SJCRH30 (cell line): ENCODE measurements at regions not wholly inside any gene's neighbourhood (a gene's known extent, or its start where the extent isn't known, plus 50 kb on each side); places are given as distances from the start of the nearest gene placed in this dataset.
A peak's percentile ranks its signal among the peaks of the same experiment; 100 is the strongest.

Experiments
- DNase-seq, 2 experiments: peaks; one replicate each; pipeline ENCODE4 v3.0.0-alpha.2; 2015 to 2020
- H3K27ac ChIP-seq: fragments of 250-450 bp; sonication (Bioruptor Pico); 2 replicates; pipeline ENCODE4 v1.5.1; 2020; ENCODE audit warnings: mild to moderate bottlenecking, moderate library complexity
- H3K27me3 ChIP-seq: fragments of 250-450 bp; sonication (Bioruptor Pico); 2 replicates; pipeline ENCODE4 v1.5.1; 2020; ENCODE audit warnings: mild to moderate bottlenecking, moderate library complexity
- H3K36me3 ChIP-seq: fragments of 250-450 bp; sonication (Bioruptor Pico); 2 replicates; pipeline ENCODE4 v1.5.1; 2020; ENCODE audit warnings: mild to moderate bottlenecking, moderate library complexity
- H3K4me1 ChIP-seq: fragments of 250-450 bp; sonication (Bioruptor Pico); 2 replicates; pipeline ENCODE4 v1.5.1; 2020; ENCODE audit warnings: mild to moderate bottlenecking, moderate library complexity
- H3K4me3 ChIP-seq: fragments of 250-450 bp; sonication (Bioruptor Pico); 2 replicates; pipeline ENCODE4 v1.5.1; 2020; ENCODE audit warnings: mild to moderate bottlenecking, moderate library complexity
- H3K9me3 ChIP-seq: fragments of 250-450 bp; sonication (Bioruptor Pico); replicated peaks from 2 replicates; pipeline ENCODE4 v1.5.1; 2020; ENCODE audit warnings: mild to moderate bottlenecking, moderate library complexity

GRCh38 chr4:178672512-178672911 is 1230.3 kb upstream of the AGA start:
- no peak for DNase-seq

GRCh38 chr4:178681871-178682270 is 1239.6 kb upstream of the AGA start:
- Histone ChIP-seq H3K9me3 (no peaks in the 10 kb centered on the region), H3K27ac (no peak overlapping the region), H3K4me3 (no peak overlapping the region), H3K4me1 (no peaks in the 10 kb centered on the region), H3K36me3 (no peaks in the 10 kb centered on the region), H3K27me3 (no peaks in the 10 kb centered on the region)
- DNase-seq = no peak

More at GRCh38 chr4:178672512-178672911, 1230.3 kb upstream of the AGA start:
- H3K27ac ChIP-seq = no peak overlapping the region
- no peak overlapping the region for H3K4me3 ChIP-seq
- H3K4me1 ChIP-seq = no peaks in the 10 kb centered on the region
- H3K9me3 ChIP-seq = no peaks in the 10 kb centered on the region
- H3K36me3 ChIP-seq = no peaks in the 10 kb centered on the region
- H3K27me3 ChIP-seq = no peaks in the 10 kb centered on the region

GRCh38 chr4:178689926-178690325 is 1247.7 kb upstream of the AGA start:
- no peak for DNase-seq
- Histone ChIP-seq H3K4me1 (no peaks in the 10 kb centered on the region), H3K36me3 (no peaks in the 10 kb centered on the region), H3K9me3 (no peaks in the 10 kb centered on the region), H3K27me3 (no peaks in the 10 kb centered on the region), H3K4me3 (no peak overlapping the region), H3K27ac (no peak overlapping the region)

- Histone ChIP-seq H3K27me3 (no peaks in the 10 kb centered on the region), H3K9me3 (no peaks in the 10 kb centered on the region), H3K4me3 (no peak overlapping the region), H3K27ac (no peak overlapping the region), H3K4me1 (no peaks in the 10 kb centered on the region), H3K36me3 (no peaks in the 10 kb centered on the region)
- no peak for DNase-seq
Measured at GRCh38 chr4:178693816-178694215, 1251.6 kb upstream of the AGA start.

GRCh38 chr4:178696515-178696914 is 1254.3 kb upstream of the AGA start:
- H3K36me3 ChIP-seq = no peaks in the 10 kb centered on the region
- H3K9me3 ChIP-seq = no peaks in the 10 kb centered on the region
- no peak for DNase-seq
- no peak overlapping the region for H3K27ac ChIP-seq
- no peak overlapping the region for H3K4me3 ChIP-seq
- H3K4me1 ChIP-seq = no peaks in the 10 kb centered on the region
- no peaks in the 10 kb centered on the region for H3K27me3 ChIP-seq

GRCh38 chr4:178712486-178712885 is 1270.2 kb upstream of the AGA start:
- Histone ChIP-seq H3K36me3 (no peaks in the 10 kb centered on the region), H3K4me3 (no peak overlapping the region), H3K4me1 (no peaks in the 10 kb centered on the region), H3K9me3 (no peaks in the 10 kb centered on the region), H3K27ac (no peak overlapping the region), H3K27me3 (no peaks in the 10 kb centered on the region)
- no peak for DNase-seq

- no peak for DNase-seq
- no peak overlapping the region for H3K27ac ChIP-seq
- no peaks in the 10 kb centered on the region for H3K9me3 ChIP-seq
- no peaks in the 10 kb centered on the region for H3K4me1 ChIP-seq
- H3K27me3 ChIP-seq = no peaks in the 10 kb centered on the region
- no peak overlapping the region for H3K4me3 ChIP-seq
- H3K36me3 ChIP-seq = no peaks in the 10 kb centered on the region
Measured at GRCh38 chr4:178738026-178738425, 1295.8 kb upstream of the AGA start.

- no peaks in the 10 kb centered on the region for H3K9me3 ChIP-seq
- no peak overlapping the region for H3K4me3 ChIP-seq
- no peaks in the 10 kb centered on the region for H3K36me3 ChIP-seq
- no peaks in the 10 kb centered on the region for H3K27me3 ChIP-seq
- DNase-seq = no peak
- no peak overlapping the region for H3K27ac ChIP-seq
- no peaks in the 10 kb centered on the region for H3K4me1 ChIP-seq
Measured at GRCh38 chr4:178745203-178745602, 1303.0 kb upstream of the AGA start.

GRCh38 chr4:178752954-178753525 is 1310.8 kb upstream of the AGA start:
- DNase-seq = no peak
- H3K27me3 ChIP-seq = no peaks in the 10 kb centered on the region
- no peaks in the 10 kb centered on the region for H3K36me3 ChIP-seq

GRCh38 chr4:178778496-178778895 is 1336.3 kb upstream of the AGA start:
- no peaks in the 10 kb centered on the region for H3K36me3 ChIP-seq
- DNase-seq = no peak
- no peak overlapping the region for H3K4me3 ChIP-seq
- no peaks in the 10 kb centered on the region for H3K27me3 ChIP-seq
- no peaks in the 10 kb centered on the region for H3K4me1 ChIP-seq
- H3K9me3 ChIP-seq = no peaks in the 10 kb centered on the region
- H3K27ac ChIP-seq = no peak overlapping the region

More at GRCh38 chr4:178752954-178753525, 1310.8 kb upstream of the AGA start:
- Histone ChIP-seq H3K4me1 (no peaks in the 10 kb centered on the region), H3K27ac (no peak overlapping the region), H3K4me3 (no peak overlapping the region), H3K9me3 (no peaks in the 10 kb centered on the region)

GRCh38 chr4:178781779-178782178 is 1339.5 kb upstream of the AGA start:
- no peaks in the 10 kb centered on the region for H3K27me3 ChIP-seq
- H3K36me3 ChIP-seq = no peaks in the 10 kb centered on the region
- no peaks in the 10 kb centered on the region for H3K4me1 ChIP-seq
- no peaks in the 10 kb centered on the region for H3K9me3 ChIP-seq
- DNase-seq = no peak
- no peak overlapping the region for H3K4me3 ChIP-seq
- H3K27ac ChIP-seq = no peak overlapping the region

GRCh38 chr4:178784491-178784890 is 1342.3 kb upstream of the AGA start:
- no peaks in the 10 kb centered on the region for H3K27me3 ChIP-seq
- DNase-seq = no peak
- no peaks in the 10 kb centered on the region for H3K36me3 ChIP-seq
- no peaks in the 10 kb centered on the region for H3K4me1 ChIP-seq
- no peaks in the 10 kb centered on the region for H3K9me3 ChIP-seq
- H3K27ac ChIP-seq = no peak overlapping the region
- no peak overlapping the region for H3K4me3 ChIP-seq

- Histone ChIP-seq H3K27me3 (no peaks in the 10 kb centered on the region), H3K9me3 (no peaks in the 10 kb centered on the region), H3K36me3 (no peaks in the 10 kb centered on the region), H3K4me1 (no peaks in the 10 kb centered on the region), H3K27ac (no peak overlapping the region), H3K4me3 (no peak overlapping the region)
- peak in 1 of 2 experiments; percentile 5 for DNase-seq
Measured at GRCh38 chr4:178789279-178789678, 1347.0 kb upstream of the AGA start.

- H3K27me3 ChIP-seq = no peaks in the 10 kb centered on the region
- DNase-seq = no peak
- no peaks in the 10 kb centered on the region for H3K9me3 ChIP-seq
- no peak overlapping the region for H3K4me3 ChIP-seq
- H3K27ac ChIP-seq = no peak overlapping the region
- H3K4me1 ChIP-seq = no peaks in the 10 kb centered on the region
- H3K36me3 ChIP-seq = no peaks in the 10 kb centered on the region
Measured at GRCh38 chr4:178799204-178799603, 1357.0 kb upstream of the AGA start.

GRCh38 chr4:178808106-178808505 is 1365.9 kb upstream of the AGA start:
- H3K4me3 ChIP-seq = no peak overlapping the region
- no peak overlapping the region for H3K27ac ChIP-seq
- no peaks in the 10 kb centered on the region for H3K9me3 ChIP-seq
- no peaks in the 10 kb centered on the region for H3K27me3 ChIP-seq
- no peak for DNase-seq
- H3K4me1 ChIP-seq = no peaks in the 10 kb centered on the region
- no peaks in the 10 kb centered on the region for H3K36me3 ChIP-seq

- Histone ChIP-seq H3K4me3 (no peak overlapping the region), H3K27ac (no peak overlapping the region), H3K9me3 (no peaks in the 10 kb centered on the region), H3K27me3 (no peaks in the 10 kb centered on the region), H3K36me3 (no peaks in the 10 kb centered on the region), H3K4me1 (no peaks in the 10 kb centered on the region)
- no peak for DNase-seq
Measured at GRCh38 chr4:178809921-178810320, 1367.7 kb upstream of the AGA start.
